Large intestine (tissue), 3 donors: ENCODE measurements at regions not wholly inside any gene's neighbourhood (a gene's known extent, or its start where the extent isn't known, plus 50 kb on each side); places are given as distances from the start of the nearest gene placed in this dataset.
A peak's percentile ranks its signal among the peaks of the same experiment; 100 is the strongest.

ENCODE experiments used
- DNase-seq, 2 donors: peaks; one replicate each; pipeline versions ENCODE4 v3.0.0 to v3.0.0-alpha.2; 2013
- H3K27ac ChIP-seq: one replicate; pipeline ENCODE4 v1.5.1; 2013; ENCODE audit warnings: low read length
- H3K27me3 ChIP-seq: 2 replicates; pipeline ENCODE4 v1.6.1; 2013; ENCODE audit warnings: low read length; ENCODE audit not compliant: control insufficient read depth, insufficient read depth
- H3K36me3 ChIP-seq: 2 replicates; pipeline ENCODE4 v1.6.1; 2013; ENCODE audit warnings: low read length; ENCODE audit not compliant: control insufficient read depth, insufficient read depth
- H3K4me1 ChIP-seq: one replicate; pipeline ENCODE4 v1.6.1; 2013; ENCODE audit warnings: low read length; ENCODE audit not compliant: control insufficient read depth, insufficient read depth
- H3K4me3 ChIP-seq: one replicate; pipeline ENCODE4 v1.5.1; 2013; ENCODE audit warnings: low read length
- H3K9me3 ChIP-seq: one replicate; pipeline ENCODE4 v1.6.1; 2013; ENCODE audit warnings: mild to moderate bottlenecking, low read depth, low read length, moderate library complexity; ENCODE audit not compliant: control insufficient read depth
- WGBS: methylation state at CpG from one replicate; pipeline ENCODE4 v1.1.5; 2013; ENCODE audit warnings: low lambda C conversion rate; ENCODE audit not compliant: insufficient coverage; 5-methylcytosine and 5-hydroxymethylcytosine counted together

DNA sequence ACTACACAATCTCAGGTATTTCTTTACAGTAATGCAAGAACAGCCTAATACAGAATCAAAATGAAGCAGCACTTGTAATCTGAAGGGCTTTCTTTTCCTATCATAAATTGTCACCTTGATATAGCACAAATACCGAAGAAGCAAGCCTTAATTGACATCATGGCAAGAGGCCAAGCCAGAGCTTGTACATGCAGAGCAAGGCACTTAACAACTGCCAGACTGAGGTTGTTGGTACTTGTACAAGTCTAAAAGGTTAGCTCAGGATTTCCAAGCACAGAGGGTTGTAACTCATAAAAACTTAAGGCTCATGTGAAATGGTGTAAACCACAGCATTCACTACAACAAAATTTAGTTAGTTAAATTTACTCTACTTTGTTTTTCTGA, 158.8 kb upstream of the SPEF2 start:
- Histone ChIP-seq H3K27ac (peak overlapping the region; percentile 65), H3K27me3 (no peaks in the 10 kb centered on the region), H3K4me3 (no peak overlapping the region), H3K9me3 (no peaks in the 10 kb centered on the region), H3K36me3 (no peaks in the 10 kb centered on the region), H3K4me1 (peaks cover 11% of the 10 kb centered on the region)
- no CpG with 5 or more reads among the region's 1 CpG for WGBS
- DNase-seq, result peak in 1 of 2 donors; percentile 60

DNA sequence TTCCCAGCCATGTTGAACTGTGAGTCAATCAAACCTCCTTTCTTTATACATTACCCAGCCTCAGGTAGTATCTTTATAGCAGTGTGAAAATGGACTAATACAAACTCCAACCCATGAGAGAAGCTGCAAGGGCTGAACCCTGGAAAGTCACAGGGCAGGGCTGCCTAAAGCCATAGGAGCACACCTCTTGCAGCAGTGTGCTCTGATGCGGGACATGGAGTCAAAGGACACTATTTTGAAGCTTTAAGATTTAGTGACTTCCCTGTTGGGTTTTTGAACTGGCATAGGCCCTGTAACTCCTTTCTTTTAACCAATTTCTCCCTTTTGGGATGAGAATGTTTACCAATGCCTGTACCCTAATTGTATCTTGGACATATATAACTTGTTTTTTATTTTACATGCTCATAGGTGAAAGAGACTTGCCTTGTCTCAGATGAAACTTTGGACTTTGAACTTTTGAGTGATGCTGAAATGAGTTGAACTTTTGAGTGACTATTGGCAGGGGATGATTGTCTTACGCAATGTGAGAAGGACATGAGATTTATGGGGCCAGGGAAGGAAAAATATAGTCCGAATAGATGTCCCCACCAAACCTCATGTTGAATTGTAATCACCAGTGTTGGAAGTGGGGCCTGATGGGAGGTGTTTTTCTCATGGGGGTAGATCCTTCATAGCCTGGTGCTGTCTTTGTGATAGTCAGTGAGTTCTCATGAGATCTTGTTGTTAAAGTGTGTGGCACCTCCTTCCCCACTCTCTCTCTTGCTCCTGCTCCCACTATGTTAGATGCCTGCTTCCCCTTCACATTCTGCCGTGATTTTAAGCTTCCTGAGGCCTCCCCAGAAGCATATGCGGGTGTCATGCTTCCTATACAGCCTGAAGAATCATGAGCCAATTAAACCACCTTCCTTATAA, 159.5 kb upstream of the SPEF2 start:
- WGBS, result 100% methylated on average over 1 of the region's 5 CpGs
- H3K27ac ChIP-seq, result peak overlapping the region; percentile 65
- DNase-seq, result peak; percentile 62 to 85

DNA sequence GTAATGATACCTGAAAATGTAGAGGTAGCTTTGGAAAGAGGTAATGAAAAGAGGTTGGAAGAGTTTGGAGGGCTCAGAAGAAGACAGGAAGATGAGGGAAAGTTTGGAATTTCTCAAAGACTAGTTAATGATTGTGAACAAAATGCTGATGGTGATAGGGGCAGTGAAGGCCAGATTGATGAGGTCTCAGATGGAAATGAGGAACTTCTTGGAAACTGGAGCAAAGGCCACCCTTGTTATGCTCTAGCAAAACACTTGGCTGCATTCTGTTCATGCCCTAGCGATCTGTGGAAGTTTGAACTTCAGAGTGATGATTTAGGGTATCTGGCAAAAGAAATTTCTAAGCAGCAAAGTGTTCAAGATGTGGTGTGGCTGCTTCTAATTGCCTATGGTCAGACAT, 161.2 kb upstream of the SPEF2 start:
- DNase-seq, result no peak
- Histone ChIP-seq H3K27ac (no peak overlapping the region), H3K9me3 (no peaks in the 10 kb centered on the region), H3K4me3 (no peak overlapping the region), H3K27me3 (no peaks in the 10 kb centered on the region), H3K4me1 (peaks cover 11% of the 10 kb centered on the region), H3K36me3 (no peaks in the 10 kb centered on the region)
- no CpG with 5 or more reads among the region's 1 CpG for WGBS

More for the DNA sequence above, 159.5 kb upstream of the SPEF2 start:
- Histone ChIP-seq H3K4me3 (no peak overlapping the region), H3K27me3 (no peaks in the 10 kb centered on the region), H3K36me3 (no peaks in the 10 kb centered on the region), H3K9me3 (no peaks in the 10 kb centered on the region), H3K4me1 (peaks cover 11% of the 10 kb centered on the region)

DNA sequence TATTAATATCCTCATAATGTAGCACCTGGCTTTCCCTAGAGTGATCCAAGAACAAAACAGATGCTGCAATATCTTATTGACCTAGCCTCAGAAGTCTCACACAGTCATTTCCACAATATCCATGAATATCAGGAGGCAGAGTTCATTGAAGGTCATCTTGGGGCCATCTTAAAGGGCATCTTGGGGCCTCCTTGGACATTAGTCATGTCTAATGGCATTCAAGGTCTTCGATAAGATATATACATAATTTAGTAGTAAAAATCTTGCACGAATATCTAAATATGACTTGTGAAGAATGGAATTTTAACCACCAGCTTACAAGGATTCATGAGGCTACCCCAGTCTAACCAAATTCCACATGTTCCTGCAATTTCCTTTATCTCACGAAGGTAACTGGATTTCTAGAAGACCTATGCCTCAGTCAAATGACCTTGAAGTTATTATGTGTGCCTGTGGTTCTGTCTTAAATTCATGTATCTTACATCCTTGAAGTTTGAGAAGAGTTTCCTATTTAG, 163.6 kb upstream of the SPEF2 start:
- WGBS, result 83% methylated on average over 1 of the region's 3 CpGs
- no peak overlapping the region for H3K27ac ChIP-seq
- no peaks in the 10 kb centered on the region for H3K36me3 ChIP-seq
- H3K9me3 ChIP-seq, result peaks cover 3% of the 10 kb centered on the region
- peak; percentile 41 to 42 for DNase-seq
- H3K4me3 ChIP-seq, result no peak overlapping the region
- H3K4me1 ChIP-seq, result peaks cover 11% of the 10 kb centered on the region
- H3K27me3 ChIP-seq, result no peaks in the 10 kb centered on the region

DNA sequence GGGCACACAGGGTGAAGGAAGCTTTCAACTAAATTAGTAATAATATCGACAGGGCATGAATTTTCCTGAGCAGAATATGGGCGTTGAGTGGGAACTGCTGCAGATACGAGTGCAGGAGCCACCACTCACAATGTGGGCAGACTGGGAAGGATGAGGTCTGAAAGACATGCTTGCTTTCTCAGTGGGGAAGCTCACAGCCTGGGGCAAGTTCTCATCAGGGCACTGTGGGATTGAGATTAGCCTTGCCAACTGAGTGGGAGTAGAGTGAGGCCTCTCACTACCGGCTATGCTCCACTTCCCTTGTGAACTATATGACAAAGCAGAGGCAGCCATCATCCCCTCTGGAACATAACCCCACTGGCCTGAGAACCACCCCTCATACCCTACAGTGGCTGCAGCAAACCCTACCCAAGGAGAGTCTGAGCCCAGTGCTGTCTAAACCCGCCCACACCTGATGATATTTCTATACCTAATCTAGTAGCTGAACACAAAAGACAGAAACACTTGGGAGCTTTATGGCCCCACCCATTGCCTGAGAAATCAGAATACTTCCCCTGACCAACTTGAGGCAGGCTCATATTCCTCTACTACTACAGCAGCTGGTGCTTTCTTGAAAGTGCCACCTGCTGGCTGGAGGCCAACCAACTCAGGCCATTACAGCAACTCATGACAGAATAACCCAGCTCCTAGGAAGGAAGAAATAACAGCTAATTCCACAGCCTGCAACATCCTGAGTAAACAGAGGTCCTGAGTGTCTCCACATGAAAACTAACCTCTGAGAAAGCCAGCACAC, 173.7 kb upstream of the SPEF2 start:
- Histone ChIP-seq H3K9me3 (no peaks in the 10 kb centered on the region), H3K4me1 (no peaks in the 10 kb centered on the region), H3K4me3 (no peak overlapping the region), H3K36me3 (no peaks in the 10 kb centered on the region), H3K27me3 (no peaks in the 10 kb centered on the region), H3K27ac (no peak overlapping the region)
- no CpG with 5 or more reads among the region's 5 CpGs for WGBS
- no peak for DNase-seq

DNA sequence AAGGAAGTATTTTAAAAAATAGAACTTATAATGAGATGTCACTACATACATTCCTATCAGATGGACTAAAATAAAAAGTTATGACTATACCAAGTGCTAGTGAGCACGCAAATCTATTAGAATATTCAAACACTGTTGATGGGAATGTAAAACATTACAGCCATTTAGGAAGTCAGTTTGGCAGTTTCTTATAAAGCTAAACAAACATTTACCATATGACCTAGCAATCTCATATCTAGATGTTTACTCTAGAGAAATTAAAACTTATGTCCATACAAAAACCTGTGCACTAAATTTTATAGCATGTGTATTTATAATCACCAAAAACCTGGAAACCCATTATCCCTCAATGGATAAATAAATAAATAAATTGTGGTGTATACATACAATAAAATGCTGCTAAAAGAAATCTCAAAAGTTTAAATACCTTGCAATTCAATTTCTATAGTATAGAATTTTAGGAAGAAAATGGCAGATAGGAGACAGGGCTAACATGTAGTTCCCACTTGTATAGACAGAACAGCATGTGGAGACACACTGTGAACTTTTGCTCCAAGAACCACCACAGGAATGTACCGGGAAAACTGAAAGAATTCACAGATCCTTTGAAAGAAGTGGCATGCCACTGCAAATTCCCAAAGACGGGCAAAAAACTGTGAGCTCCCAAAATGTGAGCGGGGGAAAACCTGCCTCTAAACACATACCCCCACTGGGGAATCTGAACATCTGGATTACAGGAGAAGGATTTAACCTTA, 174.6 kb upstream of the SPEF2 start:
- Histone ChIP-seq H3K4me1 (no peaks in the 10 kb centered on the region), H3K9me3 (no peaks in the 10 kb centered on the region), H3K4me3 (no peak overlapping the region), H3K27ac (no peak overlapping the region), H3K27me3 (no peaks in the 10 kb centered on the region), H3K36me3 (no peaks in the 10 kb centered on the region)
- no peak for DNase-seq
- no CpG with 5 or more reads among the region's 4 CpGs for WGBS

DNA sequence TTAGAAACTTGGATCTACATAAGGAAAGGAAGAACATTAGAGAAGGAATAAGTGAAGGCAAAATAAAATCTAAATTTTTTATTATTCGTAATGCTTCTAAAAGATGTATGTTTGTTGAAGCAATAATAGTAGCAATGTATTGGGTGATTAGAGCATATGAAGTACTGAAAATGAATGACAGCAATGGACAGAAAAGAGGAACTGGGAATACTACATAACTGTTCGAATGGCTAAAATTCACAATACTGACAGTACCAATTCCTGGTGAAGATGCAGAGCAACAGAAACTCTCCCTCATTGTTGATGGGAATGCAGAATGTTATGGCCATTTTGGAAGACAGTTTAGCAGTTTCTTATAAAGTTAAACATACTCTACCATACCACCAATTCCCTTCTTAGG, 177.3 kb upstream of the SPEF2 start:
- Histone ChIP-seq H3K4me1 (no peaks in the 10 kb centered on the region), H3K36me3 (no peaks in the 10 kb centered on the region), H3K27me3 (no peaks in the 10 kb centered on the region), H3K9me3 (no peaks in the 10 kb centered on the region), H3K4me3 (no peak overlapping the region), H3K27ac (no peak overlapping the region)
- WGBS, result 100% methylated on average over 1 of the region's 2 CpGs
- DNase-seq, result no peak

DNA sequence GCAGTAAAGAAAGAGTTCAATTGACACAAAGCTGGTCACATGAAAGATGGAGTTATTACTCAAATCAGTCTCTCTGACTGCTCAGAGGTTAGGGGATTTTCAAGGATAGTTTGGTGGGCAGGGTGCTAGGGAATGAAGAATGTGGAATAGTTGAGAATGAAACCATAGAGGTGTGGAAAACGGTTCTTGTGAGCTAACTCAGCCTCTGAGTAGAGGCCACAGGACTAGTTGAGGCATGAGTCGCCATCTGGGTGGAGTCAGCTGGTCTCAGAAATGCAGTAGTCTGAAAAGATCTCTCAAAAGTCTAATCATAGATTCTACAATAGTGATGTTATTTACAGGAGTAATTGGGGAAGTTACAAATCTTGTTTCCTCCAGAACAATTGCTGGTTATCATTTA, 178.9 kb upstream of the SPEF2 start:
- no peak for DNase-seq
- H3K36me3 ChIP-seq, result no peaks in the 10 kb centered on the region
- H3K4me1 ChIP-seq, result no peaks in the 10 kb centered on the region
- no peaks in the 10 kb centered on the region for H3K9me3 ChIP-seq
- no peaks in the 10 kb centered on the region for H3K27me3 ChIP-seq
- H3K4me3 ChIP-seq, result no peak overlapping the region
- WGBS, result no CpG with 5 or more reads among the region's 2 CpGs
- no peak overlapping the region for H3K27ac ChIP-seq

DNA sequence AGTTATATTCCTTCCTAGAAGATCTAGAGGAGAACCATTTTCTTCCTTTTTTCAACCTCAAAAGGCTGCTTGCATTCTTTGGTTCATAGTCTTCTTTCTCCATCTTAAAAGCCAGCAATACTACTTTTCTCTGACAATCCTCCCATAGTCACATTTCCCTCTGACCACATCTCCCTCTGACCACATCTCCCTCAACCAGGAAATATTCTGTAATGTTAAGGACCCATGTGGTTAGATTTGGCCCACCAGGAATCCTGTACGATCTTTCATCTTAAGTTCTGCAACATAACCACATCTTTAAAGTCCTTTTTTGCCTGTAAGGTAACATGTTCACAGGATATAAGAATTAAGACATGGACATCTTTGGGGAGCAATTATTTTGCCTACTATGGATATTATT, 179.4 kb upstream of the SPEF2 start:
- H3K36me3 ChIP-seq, result no peaks in the 10 kb centered on the region
- H3K27ac ChIP-seq, result no peak overlapping the region
- no peak overlapping the region for H3K4me3 ChIP-seq
- no peaks in the 10 kb centered on the region for H3K27me3 ChIP-seq
- H3K9me3 ChIP-seq, result no peaks in the 10 kb centered on the region
- no peaks in the 10 kb centered on the region for H3K4me1 ChIP-seq
- no peak for DNase-seq
- WGBS, result no CpG with 5 or more reads among the region's 1 CpG
